GM21576 (cell line): ENCODE measurements at regions not wholly inside any gene's neighbourhood (a gene's known extent, or its start where the extent isn't known, plus 50 kb on each side); places are given as distances from the start of the nearest gene placed in this dataset.
"Not testable (repeated sequence)": the region's sequence is repeated elsewhere in the genome, so short reads cannot be mapped to it uniquely, and the experiment has no call there.

ENCODE experiments used
- ATAC-seq: cut with Tn5 transposase; IDR thresholded peaks from one replicate; pipeline ENCODE4 v1.9.1; 2021; ENCODE audit warnings: mild to moderate bottlenecking, moderate library complexity; ENCODE audit not compliant: unreplicated experiment

DNA sequence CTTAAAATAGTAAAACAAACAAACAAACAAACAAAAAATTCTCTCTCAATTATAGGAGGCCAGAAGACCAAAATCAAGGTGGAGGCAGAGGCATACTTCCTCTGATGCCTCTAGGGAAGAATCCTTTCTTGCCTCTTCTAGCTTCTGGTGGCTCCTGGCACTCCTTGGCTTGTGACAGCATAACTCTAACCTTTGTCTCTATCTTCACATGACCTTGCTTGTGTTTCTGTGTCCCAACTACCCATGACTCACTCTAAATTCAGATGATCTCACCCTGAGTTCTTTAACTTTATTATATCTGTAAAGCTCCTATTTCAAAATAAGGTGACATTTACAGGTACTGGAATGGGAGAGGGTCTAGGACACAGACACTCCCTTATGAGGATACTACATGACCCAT lies 88.3 kb upstream of the ANTXRL start:
- ATAC-seq, result no peak

DNA sequence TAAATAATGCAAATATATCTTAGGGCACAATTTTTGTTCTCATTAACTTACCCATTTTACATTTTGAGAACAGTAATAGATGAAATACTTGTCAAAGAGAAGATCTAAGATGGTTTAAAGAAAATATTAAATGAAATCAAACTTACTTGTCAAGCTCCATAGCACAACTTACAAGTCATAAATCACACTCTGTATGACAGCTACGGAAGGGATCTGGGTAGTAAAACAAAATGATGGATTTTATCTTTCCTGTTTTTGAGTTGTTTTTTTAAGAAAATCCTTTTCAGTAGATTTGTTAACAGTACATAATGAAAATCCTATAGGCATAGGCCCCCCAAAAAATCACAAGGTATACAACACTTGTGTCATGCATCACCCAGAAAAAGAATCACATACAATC lies 84.4 kb upstream of the ANTXRL start:
- not testable (repeated sequence) for ATAC-seq

- not testable (repeated sequence) for ATAC-seq
Measured at GRCh38 chr10:46204482-46205102, 82.2 kb upstream of the ANTXRL start.

DNA sequence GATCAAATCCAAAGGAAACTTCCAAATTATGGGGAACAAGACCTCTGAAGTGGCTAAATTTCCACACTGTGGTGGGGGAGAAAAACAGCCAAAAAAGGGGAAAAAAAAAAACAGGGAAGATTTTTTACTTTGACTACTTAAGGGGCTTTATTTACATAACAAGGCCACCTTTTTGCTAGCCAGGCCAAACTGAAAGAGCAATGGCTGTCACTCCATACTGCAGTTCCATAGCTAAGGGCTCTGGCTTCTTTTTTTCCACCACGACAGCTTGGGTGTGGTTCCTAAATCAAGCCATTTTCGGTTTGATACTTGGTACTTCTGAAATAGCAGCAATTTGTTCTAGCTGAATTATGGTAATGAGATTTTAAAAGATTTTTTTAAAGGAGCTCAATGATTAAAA lies 76.4 kb upstream of the ANTXRL start:
- ATAC-seq, result not testable (repeated sequence)

DNA sequence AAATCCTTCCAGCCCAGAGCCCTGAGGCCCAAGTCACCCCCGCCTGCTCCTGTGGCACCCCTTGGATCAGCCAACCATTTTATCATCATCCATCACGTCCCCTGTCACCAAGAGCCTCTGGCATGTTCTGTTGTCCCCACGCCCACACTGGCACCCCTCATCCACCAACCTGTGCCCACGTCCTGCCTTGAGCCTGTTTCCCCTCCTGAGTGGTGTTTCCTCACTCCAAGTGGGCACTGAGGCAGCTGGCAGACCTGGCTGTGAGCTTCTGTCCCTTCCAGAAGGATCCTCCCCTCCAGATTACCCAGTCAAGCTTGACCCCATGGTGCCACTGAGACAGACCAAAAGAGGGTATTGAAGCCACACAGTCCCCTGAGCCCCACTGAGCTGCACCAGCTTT lies 71.4 kb upstream of the ANTXRL start:
- ATAC-seq, result no peak

DNA sequence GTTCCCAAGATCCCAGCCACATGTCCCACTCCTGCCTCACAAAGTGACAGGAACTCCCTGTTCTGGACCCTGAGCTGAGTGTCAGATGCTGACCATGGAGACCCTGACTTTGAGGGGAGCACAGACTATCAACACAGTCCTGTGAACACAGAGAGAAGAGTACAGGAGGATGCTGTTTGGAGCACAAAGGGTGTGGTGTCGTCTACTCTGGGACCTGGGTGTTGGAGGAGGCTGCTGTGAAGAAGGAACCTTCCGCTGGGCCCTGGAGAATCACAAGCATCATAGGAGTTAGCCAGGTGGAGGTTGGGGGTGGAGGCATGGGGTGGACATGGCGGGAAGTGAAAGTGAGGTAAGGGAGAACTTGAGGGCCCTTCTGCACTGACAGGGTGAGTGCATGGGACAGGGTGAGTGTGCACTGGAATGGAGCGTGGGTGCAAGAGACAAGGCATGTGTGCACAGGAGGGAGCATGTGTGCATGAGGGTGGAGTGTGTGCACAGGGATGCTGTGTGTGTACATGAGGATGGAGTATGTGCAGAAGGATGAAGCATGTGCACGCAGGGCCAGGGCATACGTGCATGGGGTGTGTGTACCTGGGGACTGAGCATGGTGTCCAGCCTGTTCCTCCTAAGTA lies 70.7 kb upstream of the ANTXRL start:
- no peak for ATAC-seq

DNA sequence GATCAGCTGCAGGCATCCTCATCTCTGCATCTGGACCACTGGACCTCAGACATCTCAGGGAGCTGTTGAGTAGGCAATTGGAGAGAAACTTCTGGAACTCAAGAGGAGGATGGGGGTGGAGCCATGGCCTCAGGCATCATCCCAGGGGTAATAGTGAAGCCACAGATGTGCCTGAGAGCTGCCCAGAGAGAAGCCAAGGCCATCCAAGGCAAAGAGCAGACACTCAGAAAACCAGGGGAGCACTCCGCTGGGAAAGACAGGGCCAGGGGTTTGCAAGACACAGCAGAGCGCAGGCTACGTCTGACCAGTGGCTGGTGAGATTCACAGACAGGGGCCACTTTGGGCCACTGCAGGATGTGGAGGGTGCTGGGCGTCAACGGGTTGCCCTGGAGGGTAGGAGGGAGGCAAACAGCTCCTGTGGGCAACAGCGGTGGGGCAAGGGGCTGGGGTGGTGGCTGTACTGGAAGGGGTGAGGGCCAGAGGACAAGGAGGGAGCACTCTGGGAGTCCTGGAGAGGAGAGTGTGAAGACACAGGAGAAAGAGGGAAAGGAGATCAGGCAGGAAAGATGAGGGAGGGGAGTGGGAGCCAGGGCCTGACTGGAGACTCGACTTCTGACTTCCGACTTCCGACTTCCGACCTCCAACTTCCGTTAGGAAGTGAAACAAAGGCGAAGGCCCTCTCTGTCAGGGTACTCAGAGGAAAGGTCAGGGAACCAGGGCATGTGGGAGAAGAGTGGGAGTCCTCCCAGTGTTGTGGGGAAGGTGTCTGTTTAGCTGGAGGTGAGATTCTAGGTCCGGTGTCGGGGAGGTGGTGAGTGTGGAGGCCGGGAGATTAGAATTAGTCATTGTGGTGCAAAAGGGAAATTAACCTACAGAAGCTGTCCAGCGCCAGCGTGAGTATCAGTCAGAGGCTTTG lies 69.7 kb upstream of the ANTXRL start:
- ATAC-seq, result no peak

- ATAC-seq, result no peak
Measured at GRCh38 chr10:46217752-46218453, 68.9 kb upstream of the ANTXRL start.

DNA sequence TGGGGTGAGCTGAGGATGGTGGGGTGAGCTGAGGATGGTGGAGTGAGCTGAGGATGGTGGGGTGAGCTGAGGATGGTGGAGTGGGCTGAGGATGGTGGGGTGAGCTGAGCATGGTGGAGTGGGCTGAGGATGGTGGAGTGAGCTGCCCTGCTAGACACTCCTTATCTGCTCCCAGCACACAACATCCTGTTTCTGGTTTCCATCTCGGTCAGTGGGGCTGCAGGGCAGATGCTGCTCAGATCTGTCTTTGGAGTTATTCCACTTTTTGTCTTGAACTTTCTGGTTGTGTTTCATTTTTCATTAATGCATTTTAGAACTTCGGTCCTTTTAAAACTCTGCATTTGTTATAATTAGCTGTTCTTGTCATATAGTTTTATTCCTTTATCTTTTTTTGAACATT lies 67.9 kb upstream of the ANTXRL start:
- no peak for ATAC-seq

DNA sequence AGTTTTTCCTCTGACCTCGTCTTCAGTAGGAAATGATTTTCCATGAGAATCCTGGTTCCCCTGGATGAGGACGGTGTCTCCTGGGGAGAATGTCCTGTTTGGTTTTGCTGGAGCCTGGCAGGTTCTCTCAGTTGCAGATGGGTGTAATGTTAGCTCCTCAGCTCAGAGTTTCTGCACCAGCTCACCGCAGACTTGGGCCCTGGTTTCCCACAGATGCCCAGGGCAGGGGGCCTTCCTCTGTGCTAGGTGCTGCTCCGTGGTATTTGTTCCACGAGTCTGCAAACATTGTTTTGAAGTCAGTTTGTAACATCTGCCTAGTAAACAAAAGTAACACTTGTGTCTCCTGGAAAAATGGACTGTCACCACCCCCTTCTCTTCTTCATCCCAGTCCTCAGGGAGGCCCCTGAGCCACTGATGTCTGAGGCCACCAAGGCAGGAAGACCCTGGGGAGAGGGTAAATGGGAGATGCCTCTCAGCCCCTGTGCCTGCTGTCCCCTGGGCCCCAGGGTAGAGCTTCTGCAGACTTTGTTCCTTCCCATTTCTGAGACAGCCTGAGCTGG lies 67.3 kb upstream of the ANTXRL start:
- not testable (repeated sequence) for ATAC-seq

DNA sequence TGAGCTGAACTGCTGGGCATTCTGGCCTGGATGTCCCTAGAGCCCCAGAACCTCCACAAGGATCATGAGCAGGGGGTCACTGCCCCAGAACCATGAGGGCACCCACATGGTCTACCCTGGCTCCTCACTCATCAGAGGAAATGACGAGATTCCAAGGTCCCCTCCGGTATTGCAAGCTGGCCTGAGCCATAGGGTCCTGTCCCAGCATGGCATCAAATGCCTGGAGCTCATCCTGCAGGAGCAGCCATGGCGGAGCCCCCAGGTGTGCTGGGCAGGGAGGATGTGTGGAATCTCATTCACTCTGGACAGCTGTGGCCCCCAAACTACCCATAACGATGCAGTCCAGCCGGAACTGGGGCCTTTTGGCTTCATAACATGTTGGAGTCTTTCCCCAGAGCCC lies 66.6 kb upstream of the ANTXRL start:
- no peak for ATAC-seq

GRCh38 chr10:46220872-46221538 lies 65.8 kb upstream of the ANTXRL start:
- no peak for ATAC-seq

GRCh38 chr10:46222364-46222935 lies 64.3 kb upstream of the ANTXRL start:
- ATAC-seq, result no peak

DNA sequence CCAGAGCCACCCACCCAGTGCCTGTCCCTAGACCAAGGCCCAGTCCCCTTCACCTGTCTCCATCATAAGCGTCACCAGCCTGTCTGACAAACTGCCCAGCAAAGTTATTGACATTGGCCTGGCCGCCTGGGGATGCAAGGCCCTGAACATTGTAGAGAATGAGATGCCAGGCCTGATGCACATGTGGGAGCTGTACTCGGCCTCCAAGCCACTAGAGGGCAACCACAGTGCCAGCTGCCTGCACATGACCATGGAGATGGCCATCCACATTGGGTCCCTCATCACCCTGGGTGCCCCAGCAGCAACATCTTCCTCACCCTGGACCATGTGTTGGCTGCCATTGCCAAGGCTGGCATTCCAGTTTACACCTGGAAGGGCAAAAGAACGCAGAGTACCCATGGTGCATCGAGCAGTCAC lies 63.7 kb upstream of the ANTXRL start:
- ATAC-seq, result no peak

- ATAC-seq, result no peak
Measured at GRCh38 chr10:46223626-46224413, 63.0 kb upstream of the ANTXRL start.

- no peak for ATAC-seq
Measured at GRCh38 chr10:46224414-46224682, 62.4 kb upstream of the ANTXRL start.

GRCh38 chr10:46225597-46225996 lies 61.2 kb upstream of the ANTXRL start:
- ATAC-seq, result no peak

DNA sequence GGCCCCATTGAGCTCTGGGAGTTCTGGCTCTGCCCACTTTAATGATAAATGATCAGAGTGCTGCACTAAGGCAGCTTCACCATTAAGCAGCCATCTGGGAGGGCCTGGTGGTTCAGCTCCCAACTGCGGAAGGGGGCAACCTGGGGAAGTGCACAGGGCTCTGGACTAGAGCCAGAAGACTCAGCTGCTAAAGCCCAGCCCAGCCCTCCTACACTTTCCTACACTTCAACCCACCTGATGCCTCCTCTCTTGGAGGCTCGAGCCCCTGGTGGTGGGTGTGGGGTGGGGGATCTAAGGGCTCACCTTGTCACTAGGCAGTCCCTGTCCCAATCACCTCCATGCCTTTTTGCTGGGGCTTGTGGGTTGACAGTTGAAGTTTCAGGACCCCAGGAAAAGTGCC lies 60.6 kb upstream of the ANTXRL start:
- no peak for ATAC-seq

GRCh38 chr10:46226900-46227558 lies 59.8 kb upstream of the ANTXRL start:
- no peak for ATAC-seq
